Fibroblast of lung (primary cell): ENCODE measurements at regions not wholly inside any gene's neighbourhood (a gene's known extent, or its start where the extent isn't known, plus 50 kb on each side); places are given as distances from the start of the nearest gene placed in this dataset.

Experiments used
- DNase-seq, 2 donors: peaks; one replicate each; pipeline versions ENCODE4 v3.0.0 to v3.0.0-alpha.2; 2010; ENCODE audit warnings: low read depth in 2 of 2
- H2AFZ ChIP-seq: 2 replicates; pipeline ENCODE4 v1.5.1; 2012; ENCODE audit warnings: low read length, control low read depth, inconsistent platforms
- H3K27ac ChIP-seq: 2 replicates; pipeline ENCODE4 v1.5.1; 2011; ENCODE audit warnings: low read length, control low read depth; ENCODE audit not compliant: insufficient read depth
- H3K27me3 ChIP-seq: 2 replicates; pipeline ENCODE4 v1.5.1; 2011; ENCODE audit warnings: mild to moderate bottlenecking, low read length; ENCODE audit not compliant: control insufficient read depth, insufficient read depth
- H3K36me3 ChIP-seq: 2 replicates; pipeline ENCODE4 v1.5.1; 2011; ENCODE audit warnings: low read length; ENCODE audit not compliant: control insufficient read depth, insufficient read depth
- H3K4me1 ChIP-seq: 2 replicates; pipeline ENCODE4 v1.5.1; 2011; ENCODE audit warnings: low read length; ENCODE audit not compliant: control insufficient read depth, insufficient read depth; ENCODE audit errors: extremely low read depth
- H3K4me2 ChIP-seq: 2 replicates; pipeline ENCODE4 v1.5.1; 2011; ENCODE audit warnings: low read length, control low read depth; ENCODE audit not compliant: insufficient read depth; ENCODE audit errors: extremely low read depth
- H3K4me3 ChIP-seq, 4 experiments: fragments of 200-600 bp in 1 of 4; sonication (generic) in 1 of 4; replicated peaks in 1 of 4; 2 replicates each; pipeline ENCODE4 v1.5.1; 2011 to 2016; ENCODE audit warnings: low read length in 4 of 4, low read depth in 3 of 4, mild to moderate bottlenecking in 3 of 4, control low read depth in 2 of 4, inconsistent platforms in 1 of 4, mixed read lengths in 1 of 4; ENCODE audit not compliant: insufficient read depth in 1 of 4; ENCODE audit errors: control extremely low read depth in 1 of 4
- H3K79me2 ChIP-seq: 2 replicates; pipeline ENCODE4 v1.5.1; 2012; ENCODE audit warnings: mild to moderate bottlenecking, low read length, inconsistent platforms; ENCODE audit not compliant: control insufficient read depth, insufficient read depth
- H3K9ac ChIP-seq: 2 replicates; pipeline ENCODE4 v1.5.1; 2011; ENCODE audit warnings: mild to moderate bottlenecking, low read length, control low read depth; ENCODE audit not compliant: insufficient read depth
- H3K9me3 ChIP-seq: 2 replicates; pipeline ENCODE4 v1.5.1; 2012; ENCODE audit warnings: low read depth, low read length; ENCODE audit not compliant: control insufficient read depth, insufficient read depth
- H4K20me1 ChIP-seq: 2 replicates; pipeline ENCODE4 v1.5.1; 2011; ENCODE audit warnings: low read length; ENCODE audit not compliant: control insufficient read depth, insufficient read depth; ENCODE audit errors: extremely low read depth
- CTCF ChIP-seq, 2 donors: IDR thresholded peaks in 1 of 2; conservative IDR thresholded peaks in 1 of 2; 1 replicate in 1 of 2; 2 replicates in 1 of 2; pipeline ENCODE4 v1.5.1; 2011 to 2012; ENCODE audit warnings: low read length in 2 of 2, control low read depth in 1 of 2, inconsistent platforms in 1 of 2, low read depth in 1 of 2, mild to moderate bottlenecking in 1 of 2
- EZH2 ChIP-seq: IDR thresholded peaks from 2 replicates; pipeline ENCODE4 v1.5.1; 2012; ENCODE audit warnings: low read length, control low read depth, mild to moderate bottlenecking; ENCODE audit errors: missing control alignments

- Histone ChIP-seq H3K9ac (no peak overlapping the region), H3K27ac (no peak overlapping the region), H3K4me2 (no peak overlapping the region), H3K9me3 (no peaks in the 10 kb centered on the region), H3K4me1 (no peaks in the 10 kb centered on the region), H2AFZ (no peak overlapping the region), H3K79me2 (no peaks in the 10 kb centered on the region), H4K20me1 (no peaks in the 10 kb centered on the region), H3K4me3 (no peak overlapping the region), H3K36me3 (no peaks in the 10 kb centered on the region), H3K27me3 (no peaks in the 10 kb centered on the region)
- TF ChIP-seq CTCF (conservative IDR thresholded peaks at IDR 0.05 in 1 of 2, IDR thresholded peaks at IDR 0.05 in 1 of 2; ENCODE audit: low read depth in 1 of 2, low read length in 2 of 2): no peak
- no peak for TF ChIP-seq EZH2
- DNase-seq: no peak
These were observed 333.7 kb downstream of the RAD51AP2 start for GRCh38 chr2:17184512-17184911.

- Histone ChIP-seq H3K4me2 (no peak overlapping the region), H3K79me2 (no peaks in the 10 kb centered on the region), H3K27ac (no peak overlapping the region), H3K9me3 (no peaks in the 10 kb centered on the region), H3K9ac (no peak overlapping the region), H3K36me3 (no peaks in the 10 kb centered on the region), H3K27me3 (no peaks in the 10 kb centered on the region), H3K4me3 (no peak overlapping the region), H2AFZ (no peak overlapping the region), H4K20me1 (no peaks in the 10 kb centered on the region), H3K4me1 (no peaks in the 10 kb centered on the region)
- TF ChIP-seq CTCF (conservative IDR thresholded peaks at IDR 0.05 in 1 of 2, IDR thresholded peaks at IDR 0.05 in 1 of 2; ENCODE audit: low read depth in 1 of 2, low read length in 2 of 2) (no peak), EZH2 (no peak)
- DNase-seq: no peak
These were observed 335.8 kb downstream of the RAD51AP2 start for GRCh38 chr2:17182399-17182798.

DNA sequence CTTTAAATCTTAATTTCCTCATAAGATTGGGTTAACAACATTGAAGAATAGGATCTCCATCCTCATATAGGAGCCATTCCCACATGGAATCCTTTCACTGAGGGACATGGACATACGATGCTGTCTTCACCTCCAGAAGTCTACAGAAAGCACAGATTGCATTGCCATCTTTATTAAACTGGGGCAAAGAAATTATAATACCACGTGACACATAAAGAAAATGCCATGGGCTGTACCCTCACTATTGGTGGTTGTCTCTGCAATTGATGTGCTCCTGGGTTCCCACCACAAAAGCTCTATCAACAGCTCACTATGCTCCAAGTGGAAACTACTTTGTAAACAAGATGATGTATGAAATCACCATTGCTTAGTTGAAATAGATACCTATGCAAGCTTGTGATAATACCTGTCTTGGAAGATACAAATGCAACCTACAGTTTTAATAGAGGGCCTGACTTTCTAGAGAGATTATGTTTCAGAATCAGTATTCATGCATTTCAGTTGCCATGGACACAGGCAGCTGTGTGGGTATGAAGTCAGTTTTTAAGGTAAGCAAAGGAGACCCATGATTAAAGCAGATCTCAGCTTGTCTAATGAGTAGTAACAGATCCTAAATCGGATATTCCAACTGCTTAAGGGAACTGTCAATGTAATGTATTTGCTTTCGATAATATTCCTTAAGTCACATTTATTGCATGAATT lies 337.0 kb downstream of the RAD51AP2 start:
- H3K27ac ChIP-seq: no peak overlapping the region
- DNase-seq: no peak
- H3K4me2 ChIP-seq: no peak overlapping the region
- no peaks in the 10 kb centered on the region for H3K4me1 ChIP-seq
- H3K27me3 ChIP-seq: no peaks in the 10 kb centered on the region
- H3K9me3 ChIP-seq: no peaks in the 10 kb centered on the region
- no peaks in the 10 kb centered on the region for H3K79me2 ChIP-seq
- TF ChIP-seq EZH2 (no peak), CTCF (conservative IDR thresholded peaks at IDR 0.05 in 1 of 2, IDR thresholded peaks at IDR 0.05 in 1 of 2; ENCODE audit: low read depth in 1 of 2, low read length in 2 of 2) (no peak)
- no peaks in the 10 kb centered on the region for H4K20me1 ChIP-seq
- no peak overlapping the region for H3K9ac ChIP-seq
- no peaks in the 10 kb centered on the region for H3K36me3 ChIP-seq
- H3K4me3 ChIP-seq: no peak overlapping the region
- H2AFZ ChIP-seq: no peak overlapping the region
